ENCODE measurements at regions not wholly inside any gene's neighbourhood (a gene's known extent, or its start where the extent isn't known, plus 50 kb on each side); places are given as distances from the start of the nearest gene placed in this dataset.
"Not testable (repeated sequence)": the region's sequence is repeated elsewhere in the genome, so short reads cannot be mapped to it uniquely, and the experiment has no call there.

- H3K9me3 Mint-ChIP-seq: no peaks in the 10 kb centered on the region
- peaks cover 2% of the 10 kb centered on the region for H3K27me3 Mint-ChIP-seq (ENCODE audit: insufficient read depth, low read depth)
- no peak overlapping the region for H3K4me2 ChIP-seq
- no peaks in the 10 kb centered on the region for H3K27me3 ChIP-seq
- no peak overlapping the region for H3K27ac Mint-ChIP-seq
- no peak overlapping the region for H3K27ac ChIP-seq
- DNase-seq (ENCODE audit: low spot score): no peak
- no peak for TF ChIP-seq EZH2 (IDR thresholded peaks at IDR 0.05)
- TF ChIP-seq CTCF (IDR thresholded peaks at IDR 0.05): no peak
- TF ChIP-seq EZH2phosphoT487 (IDR thresholded peaks at IDR 0.05): no peak
- no peaks in the 10 kb centered on the region for H3K4me1 ChIP-seq
- no peaks in the 10 kb centered on the region for H3K9me3 ChIP-seq (ENCODE audit: low read depth)
- no peaks in the 10 kb centered on the region for H3K4me1 Mint-ChIP-seq
- H3K4me3 ChIP-seq: no peak overlapping the region
- H4K20me1 ChIP-seq (ENCODE audit: low read depth): no peaks in the 10 kb centered on the region
- no peaks in the 10 kb centered on the region for H3K36me3 Mint-ChIP-seq
- H3K36me3 ChIP-seq: no peaks in the 10 kb centered on the region
- no peak overlapping the region for H3K9ac ChIP-seq
- H2AFZ ChIP-seq (replicated peaks): no peak overlapping the region
- no peaks in the 10 kb centered on the region for H3F3A ChIP-seq (ENCODE audit: low read depth)
- H3K4me3 Mint-ChIP-seq: no peak overlapping the region
- no peaks in the 10 kb centered on the region for H3K79me2 ChIP-seq (ENCODE audit: low read depth)
Observed at GRCh38 chr9:102892025-102892424, 103.1 kb upstream of the CYLC2 start.

GRCh38 chr9:102888747-102889146, 106.4 kb upstream of the CYLC2 start:
- not testable (repeated sequence) for H4K20me1 ChIP-seq (ENCODE audit: low read depth); H3K4me1 ChIP-seq; H3K36me3 Mint-ChIP-seq; H3K9ac ChIP-seq; H3K9me3 Mint-ChIP-seq; H3K4me3 ChIP-seq; H3K27ac Mint-ChIP-seq; H3K27ac ChIP-seq; H3K4me3 Mint-ChIP-seq; H3K36me3 ChIP-seq; H3F3A ChIP-seq (ENCODE audit: low read depth); H2AFZ ChIP-seq (replicated peaks); H3K27me3 ChIP-seq; H3K9me3 ChIP-seq (ENCODE audit: low read depth); H3K4me2 ChIP-seq; H3K27me3 Mint-ChIP-seq (ENCODE audit: insufficient read depth, low read depth); H3K79me2 ChIP-seq (ENCODE audit: low read depth); DNase-seq (ENCODE audit: low spot score); H3K4me1 Mint-ChIP-seq

GRCh38 chr9:102875687-102876086, 119.4 kb upstream of the CYLC2 start:
- Histone ChIP-seq H3K79me2 (ENCODE audit: low read depth) (no peaks in the 10 kb centered on the region), H3K36me3 (no peaks in the 10 kb centered on the region), H4K20me1 (ENCODE audit: low read depth) (no peaks in the 10 kb centered on the region), H3K27me3 (no peaks in the 10 kb centered on the region), H3F3A (ENCODE audit: low read depth) (no peaks in the 10 kb centered on the region), H3K9ac (no peak overlapping the region), H2AFZ (replicated peaks) (no peak overlapping the region), H3K4me2 (no peak overlapping the region), H3K9me3 (ENCODE audit: low read depth) (no peaks in the 10 kb centered on the region), H3K27ac (no peak overlapping the region), H3K4me3 (no peak overlapping the region), H3K4me1 (no peaks in the 10 kb centered on the region)
- Mint-ChIP-seq H3K4me1 (no peaks in the 10 kb centered on the region), H3K27ac (no peak overlapping the region), H3K4me3 (no peak overlapping the region), H3K27me3 (ENCODE audit: insufficient read depth, low read depth) (no peaks in the 10 kb centered on the region), H3K36me3 (no peaks in the 10 kb centered on the region), H3K9me3 (no peaks in the 10 kb centered on the region)
- no peak for DNase-seq (ENCODE audit: low spot score)
- TF ChIP-seq EZH2 (IDR thresholded peaks at IDR 0.05) (no peak), CTCF (IDR thresholded peaks at IDR 0.05) (no peak), EZH2phosphoT487 (IDR thresholded peaks at IDR 0.05) (no peak)

GRCh38 chr9:102867488-102867887, 127.6 kb upstream of the CYLC2 start:
- H3K4me2 ChIP-seq: no peak overlapping the region

More at GRCh38 chr9:102867488-102867887, 127.6 kb upstream of the CYLC2 start:
- no peaks in the 10 kb centered on the region for H3K4me1 ChIP-seq
- H3K4me3 Mint-ChIP-seq: no peak overlapping the region
- no peaks in the 10 kb centered on the region for H3K4me1 Mint-ChIP-seq
- no peaks in the 10 kb centered on the region for H3K36me3 Mint-ChIP-seq
- no peak overlapping the region for H3K27ac ChIP-seq
- H2AFZ ChIP-seq (replicated peaks): no peak overlapping the region
- no peaks in the 10 kb centered on the region for H3K79me2 ChIP-seq (ENCODE audit: low read depth)
- no peak for TF ChIP-seq EZH2 (IDR thresholded peaks at IDR 0.05)
- no peak for TF ChIP-seq EZH2phosphoT487 (IDR thresholded peaks at IDR 0.05)
- DNase-seq (ENCODE audit: low spot score): no peak
- no peaks in the 10 kb centered on the region for H3K27me3 ChIP-seq
- peaks cover 3% of the 10 kb centered on the region for H3K9me3 ChIP-seq (ENCODE audit: low read depth)
- H3F3A ChIP-seq (ENCODE audit: low read depth): no peaks in the 10 kb centered on the region
- H3K9me3 Mint-ChIP-seq: peaks cover 2% of the 10 kb centered on the region
- H3K4me3 ChIP-seq: no peak overlapping the region
- no peak overlapping the region for H3K9ac ChIP-seq
- H4K20me1 ChIP-seq (ENCODE audit: low read depth): no peaks in the 10 kb centered on the region
- no peaks in the 10 kb centered on the region for H3K27me3 Mint-ChIP-seq (ENCODE audit: insufficient read depth, low read depth)
- H3K36me3 ChIP-seq: no peaks in the 10 kb centered on the region
- no peak overlapping the region for H3K27ac Mint-ChIP-seq

Measured in neural progenitor cell (in vitro differentiated cells).